Ishikawa (cell line): ENCODE measurements at regions not wholly inside any gene's neighbourhood (a gene's known extent, or its start where the extent isn't known, plus 50 kb on each side); places are given as distances from the start of the nearest gene placed in this dataset.

Source experiments
- CEBPB ChIP-seq: IDR thresholded peaks from 2 replicates; pipeline ENCODE4 v1.6.1; 2012
- CREB1 ChIP-seq: IDR thresholded peaks from 2 replicates; pipeline ENCODE4 v1.6.1; 2012; ENCODE audit warnings: low read depth
- EGR1 ChIP-seq: IDR thresholded peaks from 2 replicates; pipeline ENCODE4 v1.6.1; 2012
- EP300 ChIP-seq: IDR thresholded peaks from 2 replicates; pipeline ENCODE4 v1.6.1; 2012; ENCODE audit warnings: borderline replicate concordance
- FOXM1 ChIP-seq: IDR thresholded peaks from 2 replicates; pipeline ENCODE4 v1.6.1; 2012; ENCODE audit warnings: low read depth, borderline replicate concordance
- MAX ChIP-seq: IDR thresholded peaks from 2 replicates; pipeline ENCODE4 v1.6.1; 2012
- NFIC ChIP-seq: IDR thresholded peaks from 2 replicates; pipeline ENCODE4 v1.6.1; 2012
- RAD21 ChIP-seq: IDR thresholded peaks from 2 replicates; pipeline ENCODE4 v1.6.1; 2012; ENCODE audit warnings: low read depth
- REST ChIP-seq: IDR thresholded peaks from 2 replicates; pipeline ENCODE4 v1.6.1; 2012; ENCODE audit warnings: low read depth, mild to moderate bottlenecking
- TAF1 ChIP-seq: IDR thresholded peaks from 2 replicates; pipeline ENCODE4 v1.6.1; 2012; ENCODE audit warnings: low read depth, mild to moderate bottlenecking
- TCF12 ChIP-seq: IDR thresholded peaks from 2 replicates; pipeline ENCODE4 v1.6.1; 2012; ENCODE audit warnings: low read depth
- TEAD4 ChIP-seq: IDR thresholded peaks from 2 replicates; pipeline ENCODE4 v1.6.1; 2012
- USF1 ChIP-seq: IDR thresholded peaks from 2 replicates; pipeline ENCODE4 v1.6.1; 2012
- YY1 ChIP-seq: IDR thresholded peaks from 2 replicates; pipeline ENCODE4 v1.6.1; 2012; ENCODE audit warnings: low read depth
- ZBTB7A ChIP-seq: IDR thresholded peaks from 2 replicates; pipeline ENCODE4 v1.6.1; 2012; ENCODE audit warnings: low read depth

- TF ChIP-seq TEAD4 (no peak), YY1 (no peak), RAD21 (no peak), MAX (no peak), EGR1 (no peak), TCF12 (no peak), CEBPB (no peak), EP300 (no peak), USF1 (no peak), FOXM1 (no peak), NFIC (no peak), TAF1 (no peak), CREB1 (no peak), REST (no peak), ZBTB7A (no peak)
Measured at GRCh38 chr9:108743416-108743815, 112.4 kb downstream of the ACTL7B start.

GRCh38 chr9:108742191-108742590 lies 113.6 kb downstream of the ACTL7B start:
- TF ChIP-seq CREB1 (no peak), TCF12 (no peak), ZBTB7A (no peak), CEBPB (no peak)

GRCh38 chr9:108727580-108728111 lies 128.1 kb downstream of the ACTL7B start:
- no peak for TF ChIP-seq ZBTB7A

- TF ChIP-seq RAD21 (no peak), ZBTB7A (no peak), FOXM1 (no peak), TEAD4 (no peak), CEBPB (no peak), USF1 (no peak), NFIC (no peak), CREB1 (no peak), YY1 (no peak), EGR1 (no peak), MAX (no peak), EP300 (no peak), TAF1 (no peak), REST (no peak), TCF12 (no peak)
Measured at GRCh38 chr9:108724652-108725051, 131.1 kb downstream of the ACTL7B start.

DNA sequence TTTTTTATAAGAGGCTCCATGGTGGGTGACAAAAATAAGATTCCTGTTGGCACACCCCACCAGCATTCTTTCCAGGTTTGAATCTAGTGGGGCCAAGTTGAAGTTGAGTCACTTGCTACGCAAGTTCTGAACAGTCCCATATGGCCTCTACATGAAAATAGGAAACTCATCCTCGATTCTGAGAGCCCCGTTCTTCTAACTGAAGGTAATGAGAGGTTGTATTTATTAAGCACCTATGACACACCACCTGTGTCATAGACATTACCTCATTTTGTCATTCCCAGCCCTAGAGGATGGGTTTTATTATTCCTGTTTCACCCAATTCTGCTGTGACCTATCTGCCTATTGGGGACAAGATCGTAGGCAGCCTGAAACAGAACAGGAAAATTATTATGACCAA lies 131.7 kb downstream of the ACTL7B start:
- TF ChIP-seq TEAD4: no peak
- no peak for TF ChIP-seq EGR1
- no peak for TF ChIP-seq FOXM1
- TF ChIP-seq RAD21: no peak
- TF ChIP-seq NFIC: no peak
- TF ChIP-seq MAX: no peak
- TF ChIP-seq REST: no peak
- TF ChIP-seq TAF1: no peak
- TF ChIP-seq CEBPB: no peak
- TF ChIP-seq TCF12: no peak
- TF ChIP-seq USF1: no peak
- TF ChIP-seq ZBTB7A: no peak
